WTC11 (cell line): ENCODE measurements at regions not wholly inside any gene's neighbourhood (a gene's known extent, or its start where the extent isn't known, plus 50 kb on each side); places are given as distances from the start of the nearest gene placed in this dataset.

ENCODE experiments used
- ATF1 ChIP-seq: sonication (generic); formaldehyde crosslinking; IDR thresholded peaks from 2 replicates; pipeline ENCODE4 v1.8.1; 2023; ENCODE audit warnings: mild to moderate bottlenecking, moderate library complexity, missing genetic modification reagents
- CBFB ChIP-seq: sonication (generic); formaldehyde crosslinking; IDR thresholded peaks from 2 replicates; pipeline ENCODE4 v1.8.1; 2022; ENCODE audit warnings: mild to moderate bottlenecking, low read depth, missing genetic modification reagents
- FOXK1 ChIP-seq: sonication (generic); formaldehyde crosslinking; IDR thresholded peaks from 2 replicates; pipeline ENCODE4 v1.8.0; 2022; ENCODE audit warnings: mild to moderate bottlenecking, moderate library complexity, missing genetic modification reagents
- GABPB1 ChIP-seq: sonication (generic); formaldehyde crosslinking; IDR thresholded peaks from 2 replicates; pipeline ENCODE4 v1.8.1; 2023; ENCODE audit warnings: mild to moderate bottlenecking, missing genetic modification reagents
- GTF2I ChIP-seq: fragments of 250-450 bp; sonication (Bioruptor Pico); conservative IDR thresholded peaks from 2 replicates; pipeline ENCODE4 v1.4.0; 2021; ENCODE audit warnings: mild to moderate bottlenecking
- KAT7 ChIP-seq: sonication (generic); formaldehyde crosslinking; IDR thresholded peaks from 2 replicates; pipeline ENCODE4 v1.8.1; 2023; ENCODE audit warnings: missing genetic modification reagents, mild to moderate bottlenecking, borderline replicate concordance
- NFE2L1 ChIP-seq: sonication (generic); formaldehyde crosslinking; IDR thresholded peaks from 2 replicates; pipeline ENCODE4 v1.8.1; 2023; ENCODE audit warnings: missing genetic modification reagents
- ZNF423 ChIP-seq: fragments of 250-450 bp; sonication (Bioruptor Pico); IDR thresholded peaks from 2 replicates; pipeline ENCODE4 v2.1.2; 2022; ENCODE audit warnings: mild to moderate bottlenecking, moderate library complexity
- ZNF671 ChIP-seq: fragments of 250-450 bp; sonication (Bioruptor Pico); IDR thresholded peaks from 2 replicates; pipeline ENCODE4 v1.8.0; 2021; ENCODE audit warnings: mild to moderate bottlenecking
- TF ChIP-seq, protein P1 (sequence below): sonication (generic); formaldehyde crosslinking; conservative IDR thresholded peaks from 2 replicates; pipeline ENCODE4 v1.8.1; 2022; ENCODE audit warnings: mild to moderate bottlenecking, missing genetic modification reagents
- TF ChIP-seq, protein P2 (sequence below): sonication (generic); formaldehyde crosslinking; IDR thresholded peaks from 2 replicates; pipeline ENCODE4 v1.8.0; 2022; ENCODE audit warnings: mild to moderate bottlenecking, missing genetic modification reagents
- TF ChIP-seq, protein P3 (sequence below): fragments of 200-600 bp; IDR thresholded peaks from 2 replicates; pipeline ENCODE4 v1.8.0; 2022; ENCODE audit warnings: antibody characterized with exemption
- TF ChIP-seq, protein P4 (sequence below): sonication (generic); formaldehyde crosslinking; conservative IDR thresholded peaks from 2 replicates; pipeline ENCODE4 v1.8.1; 2023; ENCODE audit warnings: mild to moderate bottlenecking, low read depth, missing genetic modification reagents, moderate library complexity
- TF ChIP-seq, protein P5 (sequence below): sonication (generic); formaldehyde crosslinking; IDR thresholded peaks from 2 replicates; pipeline ENCODE4 v1.8.1; 2022; ENCODE audit warnings: low read depth, mild to moderate bottlenecking, moderate library complexity, missing genetic modification reagents, borderline replicate concordance

DNA sequence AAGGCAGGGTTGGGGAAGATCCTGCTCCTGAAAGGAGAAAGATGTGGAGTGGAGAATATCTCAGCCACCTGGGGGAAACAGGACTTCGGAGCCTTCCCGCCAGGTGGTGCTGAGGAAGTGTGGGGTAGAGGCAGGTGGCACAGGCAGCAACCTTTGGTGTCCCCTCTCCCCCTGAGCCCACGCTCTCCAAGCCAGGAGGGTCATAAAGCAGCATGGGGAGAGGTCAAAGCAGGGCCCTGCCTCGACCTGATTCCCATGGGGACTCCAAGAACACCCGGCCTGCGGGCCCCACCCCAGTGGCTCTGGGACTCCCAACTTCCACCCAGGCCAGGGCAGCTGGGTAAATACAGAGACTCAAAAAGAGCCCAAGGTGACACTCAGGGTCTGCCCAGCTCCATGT, 54.3 kb upstream of the SLC66A3 start:
- TF ChIP-seq, protein P1, sequence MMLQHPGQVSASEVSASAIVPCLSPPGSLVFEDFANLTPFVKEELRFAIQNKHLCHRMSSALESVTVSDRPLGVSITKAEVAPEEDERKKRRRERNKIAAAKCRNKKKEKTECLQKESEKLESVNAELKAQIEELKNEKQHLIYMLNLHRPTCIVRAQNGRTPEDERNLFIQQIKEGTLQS = no peak
- TF ChIP-seq ATF1 (no peak), KAT7 (no peak), ZNF423 (CRISPR knock-in tag) (no peak), ZNF671 (CRISPR knock-in tag) (no peak), GTF2I (CRISPR knock-in tag) (no peak), FOXK1 (CRISPR knock-in tag) (no peak), GABPB1 (CRISPR knock-in tag) (no peak), NFE2L1 (CRISPR knock-in tag) (no peak), CBFB (CRISPR knock-in tag) (no peak)
- TF ChIP-seq, protein P2, sequence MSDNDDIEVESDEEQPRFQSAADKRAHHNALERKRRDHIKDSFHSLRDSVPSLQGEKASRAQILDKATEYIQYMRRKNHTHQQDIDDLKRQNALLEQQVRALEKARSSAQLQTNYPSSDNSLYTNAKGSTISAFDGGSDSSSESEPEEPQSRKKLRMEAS (CRISPR knock-in tag) = no peak
- TF ChIP-seq, protein P3, sequence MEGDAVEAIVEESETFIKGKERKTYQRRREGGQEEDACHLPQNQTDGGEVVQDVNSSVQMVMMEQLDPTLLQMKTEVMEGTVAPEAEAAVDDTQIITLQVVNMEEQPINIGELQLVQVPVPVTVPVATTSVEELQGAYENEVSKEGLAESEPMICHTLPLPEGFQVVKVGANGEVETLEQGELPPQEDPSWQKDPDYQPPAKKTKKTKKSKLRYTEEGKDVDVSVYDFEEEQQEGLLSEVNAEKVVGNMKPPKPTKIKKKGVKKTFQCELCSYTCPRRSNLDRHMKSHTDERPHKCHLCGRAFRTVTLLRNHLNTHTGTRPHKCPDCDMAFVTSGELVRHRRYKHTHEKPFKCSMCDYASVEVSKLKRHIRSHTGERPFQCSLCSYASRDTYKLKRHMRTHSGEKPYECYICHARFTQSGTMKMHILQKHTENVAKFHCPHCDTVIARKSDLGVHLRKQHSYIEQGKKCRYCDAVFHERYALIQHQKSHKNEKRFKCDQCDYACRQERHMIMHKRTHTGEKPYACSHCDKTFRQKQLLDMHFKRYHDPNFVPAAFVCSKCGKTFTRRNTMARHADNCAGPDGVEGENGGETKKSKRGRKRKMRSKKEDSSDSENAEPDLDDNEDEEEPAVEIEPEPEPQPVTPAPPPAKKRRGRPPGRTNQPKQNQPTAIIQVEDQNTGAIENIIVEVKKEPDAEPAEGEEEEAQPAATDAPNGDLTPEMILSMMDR = no peak
- TF ChIP-seq, protein P4, sequence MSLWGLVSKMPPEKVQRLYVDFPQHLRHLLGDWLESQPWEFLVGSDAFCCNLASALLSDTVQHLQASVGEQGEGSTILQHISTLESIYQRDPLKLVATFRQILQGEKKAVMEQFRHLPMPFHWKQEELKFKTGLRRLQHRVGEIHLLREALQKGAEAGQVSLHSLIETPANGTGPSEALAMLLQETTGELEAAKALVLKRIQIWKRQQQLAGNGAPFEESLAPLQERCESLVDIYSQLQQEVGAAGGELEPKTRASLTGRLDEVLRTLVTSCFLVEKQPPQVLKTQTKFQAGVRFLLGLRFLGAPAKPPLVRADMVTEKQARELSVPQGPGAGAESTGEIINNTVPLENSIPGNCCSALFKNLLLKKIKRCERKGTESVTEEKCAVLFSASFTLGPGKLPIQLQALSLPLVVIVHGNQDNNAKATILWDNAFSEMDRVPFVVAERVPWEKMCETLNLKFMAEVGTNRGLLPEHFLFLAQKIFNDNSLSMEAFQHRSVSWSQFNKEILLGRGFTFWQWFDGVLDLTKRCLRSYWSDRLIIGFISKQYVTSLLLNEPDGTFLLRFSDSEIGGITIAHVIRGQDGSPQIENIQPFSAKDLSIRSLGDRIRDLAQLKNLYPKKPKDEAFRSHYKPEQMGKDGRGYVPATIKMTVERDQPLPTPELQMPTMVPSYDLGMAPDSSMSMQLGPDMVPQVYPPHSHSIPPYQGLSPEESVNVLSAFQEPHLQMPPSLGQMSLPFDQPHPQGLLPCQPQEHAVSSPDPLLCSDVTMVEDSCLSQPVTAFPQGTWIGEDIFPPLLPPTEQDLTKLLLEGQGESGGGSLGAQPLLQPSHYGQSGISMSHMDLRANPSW (CRISPR knock-in tag) = no peak
- TF ChIP-seq, protein P5, sequence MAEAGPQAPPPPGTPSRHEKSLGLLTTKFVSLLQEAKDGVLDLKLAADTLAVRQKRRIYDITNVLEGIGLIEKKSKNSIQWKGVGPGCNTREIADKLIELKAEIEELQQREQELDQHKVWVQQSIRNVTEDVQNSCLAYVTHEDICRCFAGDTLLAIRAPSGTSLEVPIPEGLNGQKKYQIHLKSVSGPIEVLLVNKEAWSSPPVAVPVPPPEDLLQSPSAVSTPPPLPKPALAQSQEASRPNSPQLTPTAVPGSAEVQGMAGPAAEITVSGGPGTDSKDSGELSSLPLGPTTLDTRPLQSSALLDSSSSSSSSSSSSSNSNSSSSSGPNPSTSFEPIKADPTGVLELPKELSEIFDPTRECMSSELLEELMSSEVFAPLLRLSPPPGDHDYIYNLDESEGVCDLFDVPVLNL = no peak
